GM13977 (cell line): ENCODE measurements at regions not wholly inside any gene's neighbourhood (a gene's known extent, or its start where the extent isn't known, plus 50 kb on each side); places are given as distances from the start of the nearest gene placed in this dataset.

Experiments
- DNase-seq: peaks from one replicate; pipeline ENCODE4 v3.0.0; 2012; ENCODE audit warnings: low spot score
- CTCF ChIP-seq: IDR thresholded peaks from 2 replicates; pipeline ENCODE4 v1.5.1; 2012; ENCODE audit warnings: mild to moderate bottlenecking, control low read depth; ENCODE audit not compliant: insufficient read depth; ENCODE audit errors: extremely low read depth, missing control alignments
- in situ Hi-C: fragments of 300-500 bp; cut with MboI; formaldehyde crosslinking; loops from one replicate; pipeline ENCODE4 v1.12.0; 2022; ENCODE audit warnings: low sequenced_read_pairs, low pct_unique_long_range_greater_than_20kb, mixed read lengths, inconsistent platforms; ENCODE audit not compliant: unreplicated experiment

- no peak for TF ChIP-seq CTCF
- in situ Hi-C loops, result no loop called here
- no peak for DNase-seq
Measured at GRCh38 chr11:45043755-45044475, 93.2 kb upstream of the TP53I11 start.

GRCh38 chr11:45045683-45046471, 95.2 kb upstream of the TP53I11 start:
- no peak for DNase-seq
- in situ Hi-C loops, result no loop called here
- TF ChIP-seq CTCF, result no peak

- in situ Hi-C loops, result no loop called here
- DNase-seq, result no peak
- no peak for TF ChIP-seq CTCF
Measured at GRCh38 chr11:45048313-45048841, 97.7 kb upstream of the TP53I11 start.

GRCh38 chr11:45048870-45049691, 97.4 kb upstream of the PRDM11 start:
- no peak for TF ChIP-seq CTCF
- no peak for DNase-seq
- in situ Hi-C loops, result no loop called here

GRCh38 chr11:45050111-45050510, 96.3 kb upstream of the PRDM11 start:
- DNase-seq, result no peak
- in situ Hi-C loops, result no loop called here
- TF ChIP-seq CTCF, result no peak

- TF ChIP-seq CTCF, result no peak
- in situ Hi-C loops, result no loop called here
- no peak for DNase-seq
Measured at GRCh38 chr11:45051621-45052020, 94.8 kb upstream of the PRDM11 start.
